HG02884 (cell line): ENCODE measurements at regions not wholly inside any gene's neighbourhood (a gene's known extent, or its start where the extent isn't known, plus 50 kb on each side); places are given as distances from the start of the nearest gene placed in this dataset.

Experiments used
- ATAC-seq: cut with Tn5 transposase; IDR thresholded peaks from one replicate; pipeline ENCODE4 v1.9.1; 2021; ENCODE audit warnings: mild to moderate bottlenecking, moderate library complexity; ENCODE audit not compliant: unreplicated experiment

GRCh38 chr7:25850735-25851134 lies 301.3 kb upstream of the NFE2L3 start:
- no peak for ATAC-seq

GRCh38 chr7:25851332-25852210 lies 300.4 kb upstream of the NFE2L3 start:
- ATAC-seq, result no peak

- no peak for ATAC-seq
These were observed 299.6 kb upstream of the NFE2L3 start for GRCh38 chr7:25852211-25852938.

- no peak for ATAC-seq
These were observed 299.1 kb upstream of the NFE2L3 start for GRCh38 chr7:25852939-25853271.

GRCh38 chr7:25853314-25853713 lies 298.7 kb upstream of the NFE2L3 start:
- no peak for ATAC-seq

GRCh38 chr7:25854059-25854458 lies 297.9 kb upstream of the NFE2L3 start:
- no peak for ATAC-seq

- ATAC-seq, result no peak
These were observed 297.1 kb upstream of the NFE2L3 start for GRCh38 chr7:25854608-25855497.

DNA sequence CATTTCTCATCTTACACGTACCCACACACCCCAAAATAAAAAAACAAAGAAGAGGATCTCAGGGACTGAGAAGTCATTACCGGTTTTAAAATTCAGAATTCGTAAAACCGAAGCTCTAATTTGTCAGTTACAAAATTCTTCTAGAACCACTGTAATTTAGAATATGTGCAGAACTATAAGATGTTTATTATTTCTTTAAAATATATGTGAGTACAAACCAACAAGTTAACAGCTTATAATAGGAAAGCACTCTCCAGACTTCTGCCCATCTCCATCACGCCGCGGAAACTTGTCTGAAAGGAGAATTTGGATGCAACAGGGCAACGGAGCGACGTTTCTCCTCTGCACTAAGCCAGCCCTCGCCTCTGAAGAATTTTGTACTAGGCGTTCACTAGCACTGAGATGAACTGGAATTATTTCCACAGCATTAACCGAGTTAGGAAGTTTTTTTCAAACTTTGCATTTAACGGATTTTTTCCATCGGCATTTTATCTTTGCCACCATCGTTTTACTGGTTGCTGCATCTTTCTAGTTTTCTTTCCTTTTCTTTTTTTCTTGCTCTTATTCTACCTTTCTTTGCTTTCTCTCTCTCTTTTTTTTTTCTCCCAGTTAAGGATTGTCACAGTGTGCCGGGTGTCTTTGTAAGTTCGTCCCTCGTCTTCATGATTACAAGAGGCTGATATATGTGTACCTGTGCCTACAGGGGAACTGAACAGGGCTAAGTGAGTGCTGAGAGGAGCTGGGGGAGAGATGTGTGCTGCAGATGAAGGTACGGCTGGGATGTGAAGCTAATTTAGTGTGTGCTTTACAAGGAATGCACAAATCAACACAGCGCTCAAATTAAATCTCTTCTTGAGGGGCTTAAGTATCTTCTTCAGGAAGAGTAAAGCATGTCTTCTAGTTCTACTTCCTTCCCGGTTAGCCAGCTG lies 295.9 kb upstream of the NFE2L3 start:
- no peak for ATAC-seq

- ATAC-seq, result no peak
These were observed 294.5 kb upstream of the NFE2L3 start for GRCh38 chr7:25857376-25858067.

DNA sequence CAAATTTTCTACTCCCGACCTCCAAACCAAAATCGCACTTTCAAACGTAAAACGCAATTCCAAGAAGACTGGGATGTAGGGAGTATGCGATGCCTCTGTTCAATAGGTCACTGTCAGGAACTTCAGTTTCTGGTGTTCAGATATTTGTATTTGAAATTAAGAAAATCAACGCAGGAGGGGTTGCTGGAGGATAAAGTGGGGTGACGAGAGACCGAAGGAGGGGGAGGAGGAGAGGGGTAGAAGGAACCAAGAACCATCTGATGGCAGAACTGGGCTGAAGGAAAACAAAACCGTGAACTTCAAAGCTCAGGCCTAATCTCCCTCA lies 293.8 kb upstream of the NFE2L3 start:
- ATAC-seq, result no peak

GRCh38 chr7:25858525-25859411 lies 293.2 kb upstream of the NFE2L3 start:
- no peak for ATAC-seq

DNA sequence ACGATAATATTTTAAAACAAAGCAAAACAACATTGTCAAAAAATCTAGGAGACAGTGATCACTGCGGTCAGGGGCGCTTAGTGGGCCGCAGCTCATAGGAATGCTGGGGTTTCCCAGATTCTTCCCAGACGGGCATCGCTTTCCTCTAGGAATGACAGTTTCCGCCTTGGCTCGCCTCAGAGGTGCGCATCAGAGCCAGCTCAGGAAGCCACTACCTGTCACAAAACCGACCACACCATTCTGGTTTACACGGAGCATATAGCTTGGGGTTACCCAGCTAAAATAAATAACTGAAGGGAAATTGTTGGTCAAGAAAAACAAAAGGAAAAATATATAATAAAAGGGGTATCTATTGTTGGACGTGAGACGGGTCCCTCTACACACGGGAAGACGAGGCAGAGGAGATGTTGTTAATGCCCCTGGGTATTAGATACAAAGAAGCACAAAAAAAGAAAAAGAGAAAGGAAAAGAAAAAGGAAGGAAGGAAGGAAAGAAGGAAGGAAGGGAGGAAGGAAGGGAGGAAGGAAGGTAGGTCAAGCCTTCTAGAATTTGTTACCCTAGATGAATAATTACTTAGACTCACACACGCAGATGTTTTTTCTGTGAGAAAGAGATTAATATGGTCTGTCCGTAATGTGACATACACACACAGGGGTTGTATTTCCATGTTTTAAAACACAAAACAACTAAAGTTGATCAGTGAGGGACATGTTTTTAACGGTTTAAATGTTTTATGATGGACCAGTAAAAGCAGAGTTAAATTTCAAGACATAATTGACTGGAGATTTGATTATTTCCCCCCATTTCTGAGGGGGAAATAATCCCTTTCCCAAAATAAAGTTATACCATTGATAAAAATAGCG lies 292.4 kb upstream of the NFE2L3 start:
- ATAC-seq, result no peak

DNA sequence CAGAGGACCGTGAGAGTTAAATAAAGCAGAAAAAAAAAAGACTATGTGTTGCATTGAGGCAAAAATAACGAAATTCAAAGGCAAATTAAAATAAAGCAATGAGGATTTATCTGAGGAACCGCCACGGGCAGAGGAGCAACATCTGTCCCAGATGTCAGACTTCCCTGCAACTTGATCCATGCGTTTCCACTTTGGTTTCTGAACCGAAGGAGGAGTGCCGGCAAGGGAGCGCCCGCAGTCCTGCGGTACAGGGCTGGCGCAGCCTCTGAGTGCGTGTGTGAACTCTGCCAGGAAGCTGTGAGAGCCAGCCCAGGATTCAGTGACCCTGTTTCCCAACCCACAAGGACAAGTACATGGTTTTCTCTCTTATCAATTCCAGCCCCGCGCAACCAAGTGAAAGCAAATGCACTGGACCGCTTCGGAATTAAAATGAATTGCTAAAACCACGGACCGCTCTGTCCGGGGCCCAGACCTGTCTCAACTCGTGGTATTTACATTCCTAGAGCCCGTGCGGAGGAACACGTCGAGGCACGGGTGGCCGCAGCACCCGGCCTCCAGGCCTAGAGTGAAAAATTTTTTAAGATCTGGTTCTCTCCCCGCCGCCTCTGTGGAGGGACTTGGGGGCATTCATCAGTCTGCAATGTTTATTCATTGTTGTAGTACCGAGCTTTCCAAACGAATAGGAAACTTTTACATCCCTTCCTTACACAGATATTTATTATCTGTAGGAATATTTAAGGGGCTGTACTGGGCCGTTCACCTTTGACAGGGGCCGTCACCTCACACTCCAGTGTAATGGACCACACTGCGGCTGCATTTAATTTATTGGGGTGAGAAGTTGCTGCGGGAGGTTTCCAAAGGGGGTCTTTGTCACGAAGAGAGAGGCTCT lies 291.5 kb upstream of the NFE2L3 start:
- no peak for ATAC-seq

DNA sequence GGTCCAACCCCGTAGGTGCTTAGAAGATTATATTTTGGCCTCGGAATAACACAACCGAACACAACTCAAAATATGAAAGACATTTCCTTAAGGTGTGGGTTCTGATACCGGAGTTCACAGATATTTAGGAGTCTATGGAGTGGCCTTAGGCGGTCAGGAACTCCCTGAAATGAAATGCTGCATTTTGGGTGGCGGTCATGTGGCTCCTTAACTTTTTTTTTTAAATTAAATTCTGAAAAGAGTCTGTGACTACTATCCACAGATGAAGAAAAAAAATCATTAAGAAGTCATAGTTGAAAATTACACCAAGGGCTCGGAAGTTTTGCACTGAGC lies 290.9 kb upstream of the NFE2L3 start:
- no peak for ATAC-seq

GRCh38 chr7:25861601-25862260 lies 290.3 kb upstream of the NFE2L3 start:
- ATAC-seq, result no peak

DNA sequence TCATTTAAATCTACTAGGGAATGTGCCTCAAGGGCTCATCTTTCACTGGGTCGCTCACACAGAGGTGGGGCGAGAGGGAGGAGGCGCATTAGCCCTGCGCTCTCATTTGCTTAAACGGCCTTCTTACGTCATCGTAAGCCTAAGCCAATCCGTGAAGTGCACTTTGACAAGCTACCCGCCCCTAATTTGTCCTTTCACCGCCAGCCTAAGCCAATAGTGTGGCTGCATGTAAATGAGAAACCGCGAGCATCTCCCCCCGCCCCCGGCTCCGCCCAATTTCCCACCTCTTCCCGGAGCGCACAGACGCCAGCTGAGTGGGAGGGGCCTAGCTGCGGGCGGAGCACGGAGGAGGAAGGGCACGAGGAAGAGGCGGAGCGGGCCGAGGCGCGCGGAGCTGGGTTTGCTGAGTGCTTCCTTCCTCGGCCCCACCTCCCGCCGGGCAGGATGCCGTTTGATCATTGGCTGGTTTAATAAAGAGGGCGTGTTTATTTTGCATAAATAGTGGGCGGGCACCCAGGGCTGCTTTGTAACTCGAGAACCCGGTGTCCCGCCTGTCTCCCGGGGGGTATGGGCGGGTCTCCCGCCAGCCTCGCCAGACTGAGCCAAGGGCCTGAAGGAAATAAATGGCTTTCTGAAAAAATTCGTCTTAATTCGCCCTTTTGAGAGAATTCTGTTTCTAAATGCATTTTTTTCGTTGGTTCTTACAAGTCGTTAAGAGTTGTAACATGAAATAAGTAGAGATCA lies 289.6 kb upstream of the NFE2L3 start:
- ATAC-seq, result peak; percentile 95
